IPS-NIHi7 (cell line): ENCODE measurements at regions not wholly inside any gene's neighbourhood (a gene's known extent, or its start where the extent isn't known, plus 50 kb on each side); places are given as distances from the start of the nearest gene placed in this dataset.

Experiments
- DNase-seq: peaks from one replicate; pipeline ENCODE4 v3.0.0; 2012; ENCODE audit warnings: mixed read lengths; ENCODE audit errors: extremely low spot score

- no peak for DNase-seq
Measured at GRCh38 chr6:7664003-7664402, 61.9 kb upstream of the BMP6 start.

- no peak for DNase-seq
Measured at GRCh38 chr6:7668936-7669335, 57.0 kb upstream of the BMP6 start.

- DNase-seq, result no peak
Measured at GRCh38 chr6:7669742-7670141, 56.2 kb upstream of the BMP6 start.

GRCh38 chr6:7671076-7671475 is 54.8 kb upstream of the BMP6 start:
- no peak for DNase-seq

GRCh38 chr6:7671581-7671980 is 54.3 kb upstream of the BMP6 start:
- no peak for DNase-seq

GRCh38 chr6:7672066-7673062 is 53.5 kb upstream of the BMP6 start:
- DNase-seq, result no peak

GRCh38 chr6:7673063-7673536 is 52.8 kb upstream of the BMP6 start:
- peak; percentile 83 for DNase-seq

GRCh38 chr6:7674291-7674690 is 51.6 kb upstream of the BMP6 start:
- DNase-seq, result no peak

DNA sequence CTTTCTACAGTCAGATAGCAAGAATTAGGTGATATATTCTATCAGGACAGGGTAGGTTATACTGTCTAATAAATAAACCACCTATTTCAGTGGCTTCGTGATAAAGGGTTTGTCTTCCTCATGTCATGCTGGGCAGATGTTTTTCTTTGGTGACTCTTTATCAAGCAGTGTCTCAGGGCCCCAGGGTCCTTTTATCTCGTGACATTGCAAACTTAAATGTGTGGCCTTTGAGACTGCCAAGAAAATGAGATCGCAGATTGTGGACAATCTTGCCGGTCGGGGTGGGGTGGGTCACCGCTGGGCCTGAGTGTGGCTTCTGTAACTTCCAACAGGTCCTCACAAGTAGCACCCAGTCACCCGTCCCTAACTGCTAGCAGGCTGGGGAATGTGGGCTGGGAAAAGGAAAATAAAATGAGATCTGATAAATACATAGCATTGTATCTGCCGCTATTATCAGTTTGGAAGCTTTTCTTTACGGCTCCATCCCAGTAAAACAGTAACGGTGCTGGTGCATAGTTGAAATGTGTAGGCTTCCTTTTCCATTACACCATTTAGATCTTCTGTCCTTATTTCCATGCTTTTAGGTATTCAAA is 50.5 kb upstream of the BMP6 start:
- DNase-seq, result no peak
